ENCODE measurements at regions not wholly inside any gene's neighbourhood (a gene's known extent, or its start where the extent isn't known, plus 50 kb on each side); places are given as distances from the start of the nearest gene placed in this dataset.

DNA sequence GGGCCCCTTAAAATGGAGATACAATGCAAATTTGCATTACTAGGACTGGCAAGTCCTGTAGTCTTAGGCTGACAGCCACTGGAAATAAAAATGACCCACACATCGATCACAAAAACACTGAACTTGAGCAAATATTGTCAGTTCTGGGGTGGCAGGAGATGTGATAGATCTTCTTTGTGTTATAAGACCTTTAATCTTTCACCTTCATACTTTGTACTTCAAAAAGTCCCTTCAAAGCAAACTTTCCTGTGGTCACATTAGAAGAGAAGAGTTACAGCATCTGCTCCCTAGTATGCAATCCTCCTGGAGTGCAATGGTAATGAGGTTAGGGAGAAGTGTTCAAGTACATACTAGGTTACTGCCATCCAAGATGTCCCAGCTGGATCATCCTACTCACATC is 149.4 kb upstream of the KCNMB2 start:
- peaks cover 17% of the 10 kb centered on the region for H3K4me1 ChIP-seq
- DNase-seq: no peak
- H3K4me3 ChIP-seq: no peak overlapping the region
- H3K27ac ChIP-seq: no peak overlapping the region
- intact Hi-C loops (cut with DNase I; ENCODE audit: low total_unique reads): no loop called here
- no peaks in the 10 kb centered on the region for H3K27me3 ChIP-seq
- no peak for TF ChIP-seq POLR2A (IDR thresholded peaks at IDR 0.05)
- TF ChIP-seq, protein P1, sequence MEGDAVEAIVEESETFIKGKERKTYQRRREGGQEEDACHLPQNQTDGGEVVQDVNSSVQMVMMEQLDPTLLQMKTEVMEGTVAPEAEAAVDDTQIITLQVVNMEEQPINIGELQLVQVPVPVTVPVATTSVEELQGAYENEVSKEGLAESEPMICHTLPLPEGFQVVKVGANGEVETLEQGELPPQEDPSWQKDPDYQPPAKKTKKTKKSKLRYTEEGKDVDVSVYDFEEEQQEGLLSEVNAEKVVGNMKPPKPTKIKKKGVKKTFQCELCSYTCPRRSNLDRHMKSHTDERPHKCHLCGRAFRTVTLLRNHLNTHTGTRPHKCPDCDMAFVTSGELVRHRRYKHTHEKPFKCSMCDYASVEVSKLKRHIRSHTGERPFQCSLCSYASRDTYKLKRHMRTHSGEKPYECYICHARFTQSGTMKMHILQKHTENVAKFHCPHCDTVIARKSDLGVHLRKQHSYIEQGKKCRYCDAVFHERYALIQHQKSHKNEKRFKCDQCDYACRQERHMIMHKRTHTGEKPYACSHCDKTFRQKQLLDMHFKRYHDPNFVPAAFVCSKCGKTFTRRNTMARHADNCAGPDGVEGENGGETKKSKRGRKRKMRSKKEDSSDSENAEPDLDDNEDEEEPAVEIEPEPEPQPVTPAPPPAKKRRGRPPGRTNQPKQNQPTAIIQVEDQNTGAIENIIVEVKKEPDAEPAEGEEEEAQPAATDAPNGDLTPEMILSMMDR (IDR thresholded peaks at IDR 0.05): no peak
- WGBS, 2 donors: 53 to 74% methylated on average over 1 of the region's 1 CpG
- H3K36me3 ChIP-seq (ENCODE audit: low read depth, missing control alignments): no peaks in the 10 kb centered on the region
- H3K9me3 ChIP-seq: no peaks in the 10 kb centered on the region

DNA sequence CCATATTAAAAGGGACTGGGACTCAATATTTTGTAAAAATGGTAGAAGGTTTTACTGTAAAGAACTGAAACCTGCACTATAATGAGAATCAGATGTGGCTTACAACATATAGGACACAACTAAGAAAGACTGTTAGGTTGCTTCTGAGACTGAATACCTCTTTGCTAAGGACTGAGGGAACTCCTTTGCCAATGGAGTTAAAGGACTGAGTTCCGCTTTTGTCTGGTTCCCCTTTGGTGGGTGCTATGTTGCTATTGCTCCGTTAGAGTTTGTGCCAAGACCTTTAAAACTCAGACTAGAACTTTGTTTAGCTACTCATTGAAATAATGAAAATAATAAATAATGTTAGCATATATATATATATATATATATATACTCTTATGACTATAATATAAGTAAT is 147.8 kb upstream of the KCNMB2 start:
- Histone ChIP-seq H3K9me3 (no peaks in the 10 kb centered on the region), H3K4me1 (peaks cover 5% of the 10 kb centered on the region), H3K36me3 (ENCODE audit: low read depth, missing control alignments) (no peaks in the 10 kb centered on the region), H3K27ac (no peak overlapping the region), H3K4me3 (no peak overlapping the region), H3K27me3 (no peaks in the 10 kb centered on the region)
- DNase-seq: no peak
- 93 to 95% methylated on average over 2 of the region's 2 CpGs for WGBS, 2 donors
- intact Hi-C loops (cut with DNase I; ENCODE audit: low total_unique reads): no loop called here
- TF ChIP-seq, protein P1 (IDR thresholded peaks at IDR 0.05): no peak
- TF ChIP-seq POLR2A (IDR thresholded peaks at IDR 0.05): no peak

DNA sequence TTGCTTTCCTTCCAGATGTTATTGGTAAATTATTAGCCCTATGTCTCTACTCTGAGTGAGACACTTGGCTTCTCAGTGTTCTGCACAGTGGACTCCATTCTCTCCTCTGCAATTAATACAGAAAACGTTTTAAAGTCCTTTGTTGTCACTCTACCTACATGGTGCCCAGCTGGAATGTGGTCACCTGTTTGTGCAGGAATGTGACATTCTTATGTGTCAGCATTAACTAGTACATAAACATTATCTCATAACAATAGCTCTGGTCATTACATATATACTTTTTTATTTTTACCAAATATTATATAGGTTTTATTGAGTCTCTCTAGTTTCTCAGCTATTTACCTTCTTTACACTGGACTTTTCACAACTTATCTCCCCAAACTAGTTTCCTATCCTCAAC is 147.0 kb upstream of the KCNMB2 start:
- no peaks in the 10 kb centered on the region for H3K36me3 ChIP-seq (ENCODE audit: low read depth, missing control alignments)
- intact Hi-C loops (cut with DNase I; ENCODE audit: low total_unique reads): no loop called here
- H3K4me1 ChIP-seq: peaks cover 4% of the 10 kb centered on the region
- TF ChIP-seq, protein P1 (IDR thresholded peaks at IDR 0.05): no peak
- no peak for TF ChIP-seq POLR2A (IDR thresholded peaks at IDR 0.05)
- H3K4me3 ChIP-seq: no peak overlapping the region
- no peaks in the 10 kb centered on the region for H3K27me3 ChIP-seq
- no peak for DNase-seq
- no peak overlapping the region for H3K27ac ChIP-seq
- no peaks in the 10 kb centered on the region for H3K9me3 ChIP-seq
- 54 to 61% methylated on average over 1 of the region's 1 CpG for WGBS, 2 donors

DNA sequence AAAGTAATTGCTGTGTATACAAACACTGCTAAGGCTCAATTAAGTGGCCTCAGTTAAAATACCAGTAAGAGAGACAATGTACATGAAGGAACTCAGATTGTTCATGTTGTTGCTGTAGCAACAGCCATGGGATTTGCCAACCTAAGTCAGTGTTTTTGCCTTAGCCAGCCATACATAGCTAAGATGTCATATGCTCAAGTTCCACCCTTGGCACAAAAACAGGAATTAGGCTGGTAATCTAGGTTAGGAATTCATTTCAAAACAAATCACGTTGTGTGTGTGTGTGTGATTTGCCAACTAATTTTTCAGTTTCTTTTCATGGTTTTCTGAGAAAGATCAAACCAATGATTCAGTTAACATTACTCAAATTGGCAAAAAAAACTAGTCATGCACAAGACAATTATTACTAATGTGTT is 143.7 kb upstream of the KCNMB2 start:
- Histone ChIP-seq H3K4me1 (no peaks in the 10 kb centered on the region), H3K27ac (no peak overlapping the region), H3K9me3 (no peaks in the 10 kb centered on the region), H3K4me3 (no peak overlapping the region), H3K27me3 (no peaks in the 10 kb centered on the region), H3K36me3 (ENCODE audit: low read depth, missing control alignments) (no peaks in the 10 kb centered on the region)
- TF ChIP-seq, protein P1 (IDR thresholded peaks at IDR 0.05): no peak
- DNase-seq: no peak
- 6 to 23% methylated on average over 1 of the region's 1 CpG for WGBS, 2 donors
- intact Hi-C loops (cut with DNase I; ENCODE audit: low total_unique reads): no loop called here

DNA sequence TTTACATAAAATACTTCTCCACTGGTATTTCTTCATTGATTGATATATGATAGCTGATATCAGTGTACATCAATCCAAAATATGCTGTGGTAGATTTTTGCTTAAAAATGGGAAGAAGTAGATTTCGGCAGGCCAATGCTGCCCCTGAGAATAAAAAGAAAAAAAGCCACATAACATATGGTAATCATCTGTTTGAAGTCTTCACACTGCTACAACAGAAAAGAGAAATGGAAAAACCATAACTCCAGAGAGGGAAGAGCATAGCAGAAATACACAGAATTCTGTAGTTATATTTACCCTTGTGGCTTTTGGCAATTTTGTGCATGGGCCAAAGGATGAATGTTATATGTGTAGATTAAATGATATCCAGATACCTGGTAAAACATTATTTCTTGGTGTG is 143.1 kb upstream of the KCNMB2 start:
- intact Hi-C loops (cut with DNase I; ENCODE audit: low total_unique reads): no loop called here
- H3K9me3 ChIP-seq: no peaks in the 10 kb centered on the region
- WGBS, 2 donors: 15 to 77% methylated on average over 1 of the region's 1 CpG
- H3K4me1 ChIP-seq: no peaks in the 10 kb centered on the region
- TF ChIP-seq, protein P1 (IDR thresholded peaks at IDR 0.05): no peak
- no peak for DNase-seq
- no peak overlapping the region for H3K27ac ChIP-seq
- H3K27me3 ChIP-seq: no peaks in the 10 kb centered on the region
- no peaks in the 10 kb centered on the region for H3K36me3 ChIP-seq (ENCODE audit: low read depth, missing control alignments)
- no peak overlapping the region for H3K4me3 ChIP-seq

Data from testis (tissue), 2 donors.